Epithelial cell of proximal tubule (primary cell): ENCODE measurements at regions not wholly inside any gene's neighbourhood (a gene's known extent, or its start where the extent isn't known, plus 50 kb on each side); places are given as distances from the start of the nearest gene placed in this dataset.

Source experiments
- DNase-seq: peaks from one replicate; pipeline ENCODE4 v3.0.0-alpha.2; 2011; ENCODE audit warnings: low read depth
- H3K4me3 ChIP-seq: 2 replicates; pipeline ENCODE4 v1.5.1; 2011; ENCODE audit warnings: low read depth, mild to moderate bottlenecking, low read length
- CTCF ChIP-seq: conservative IDR thresholded peaks from 2 replicates; pipeline ENCODE4 v1.5.1; 2012; ENCODE audit warnings: low read depth, mild to moderate bottlenecking, low read length

DNA sequence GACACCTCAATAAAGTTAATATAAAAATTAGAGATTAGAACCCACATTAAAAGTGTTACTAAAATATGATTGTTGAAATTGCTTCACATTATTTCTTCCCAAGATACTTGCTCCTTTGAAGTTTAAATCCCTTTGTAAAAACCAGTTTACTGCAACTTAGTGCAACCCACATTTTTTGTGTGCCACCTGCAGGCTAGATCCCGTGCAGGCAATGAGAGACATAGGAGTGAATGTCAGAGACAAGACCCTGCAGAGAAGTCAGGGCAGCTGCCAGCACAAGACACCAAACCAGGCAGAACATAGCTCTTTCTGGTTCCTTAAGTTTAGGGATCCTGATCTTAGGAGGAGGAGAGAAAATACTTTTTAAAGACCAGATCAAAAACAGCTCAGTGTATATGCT is 142.8 kb upstream of the MTNR1B start:
- no peak for DNase-seq
- TF ChIP-seq CTCF: no peak

GRCh38 chr11:92827132-92827531 is 142.3 kb upstream of the MTNR1B start:
- no peak overlapping the region for H3K4me3 ChIP-seq
- TF ChIP-seq CTCF: no peak
- no peak for DNase-seq

More for the DNA sequence above, 142.8 kb upstream of the MTNR1B start:
- no peak overlapping the region for H3K4me3 ChIP-seq

DNA sequence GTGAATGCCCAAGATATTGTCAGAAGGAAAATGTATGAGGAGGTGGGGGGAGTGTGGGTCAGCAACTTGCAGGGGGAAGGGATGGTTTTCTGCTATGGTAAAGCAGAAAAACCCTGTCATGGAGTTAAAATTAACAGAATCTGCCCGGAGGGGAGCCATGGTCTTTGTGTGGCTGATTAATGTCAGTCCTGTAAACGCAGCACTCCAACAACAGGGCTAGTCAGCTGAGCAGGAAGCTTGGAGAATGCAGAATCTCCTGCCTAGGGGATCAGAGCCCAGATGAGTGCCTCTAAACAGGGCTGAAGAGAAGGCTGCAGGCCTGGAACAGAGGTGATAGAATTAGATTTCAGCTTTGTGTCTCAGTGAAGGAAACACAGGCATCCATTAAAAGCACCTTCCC is 140.9 kb upstream of the MTNR1B start:
- no peak overlapping the region for H3K4me3 ChIP-seq
- no peak for DNase-seq
- no peak for TF ChIP-seq CTCF

DNA sequence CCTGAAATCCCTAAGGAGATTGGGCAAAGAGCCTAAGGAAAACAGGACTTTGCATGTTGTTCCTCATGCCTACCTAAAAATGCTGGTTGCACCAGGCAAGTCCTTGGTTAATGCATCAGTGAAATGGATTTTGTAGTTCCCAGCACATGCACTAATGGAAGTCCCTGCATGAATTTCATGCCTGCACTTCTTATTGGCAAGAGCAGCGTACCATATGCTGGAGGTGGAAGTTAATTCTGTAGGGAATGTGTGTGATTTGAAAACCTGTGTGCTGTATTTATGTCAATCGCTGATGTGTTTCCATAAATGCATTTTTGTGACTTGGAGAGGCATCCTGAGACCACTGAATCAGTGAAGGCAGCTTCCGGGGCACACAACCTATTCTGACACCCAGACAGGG is 140.3 kb upstream of the MTNR1B start:
- no peak for DNase-seq
- no peak for TF ChIP-seq CTCF
- H3K4me3 ChIP-seq: no peak overlapping the region

DNA sequence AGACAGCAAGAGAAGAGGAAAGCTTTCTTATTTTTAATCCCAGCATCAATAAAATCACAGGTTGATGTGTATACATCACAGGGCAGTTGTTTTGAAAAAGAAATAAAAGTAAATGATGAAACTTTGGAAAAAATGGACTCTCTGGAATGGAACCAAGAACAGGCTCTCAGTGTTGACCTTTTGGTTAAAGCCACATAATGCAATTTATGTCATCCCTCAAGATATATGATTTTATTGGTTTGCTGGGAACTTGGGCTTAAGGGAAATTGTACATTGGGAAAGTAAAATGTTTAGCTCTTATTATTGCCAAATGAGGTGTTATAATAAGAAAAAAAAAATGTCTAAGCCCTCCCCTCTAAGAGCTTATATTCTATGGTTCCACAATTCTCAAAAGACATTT is 139.8 kb upstream of the MTNR1B start:
- no peak for TF ChIP-seq CTCF
- DNase-seq: no peak
- H3K4me3 ChIP-seq: no peak overlapping the region

- TF ChIP-seq CTCF: no peak
- H3K4me3 ChIP-seq: no peak overlapping the region
- DNase-seq: no peak
These were observed 138.9 kb upstream of the MTNR1B start for GRCh38 chr11:92830377-92831155.
